ENCODE measurements at regions not wholly inside any gene's neighbourhood (a gene's known extent, or its start where the extent isn't known, plus 50 kb on each side); places are given as distances from the start of the nearest gene placed in this dataset.
A peak's percentile ranks its signal among the peaks of the same experiment; 100 is the strongest.

DNA sequence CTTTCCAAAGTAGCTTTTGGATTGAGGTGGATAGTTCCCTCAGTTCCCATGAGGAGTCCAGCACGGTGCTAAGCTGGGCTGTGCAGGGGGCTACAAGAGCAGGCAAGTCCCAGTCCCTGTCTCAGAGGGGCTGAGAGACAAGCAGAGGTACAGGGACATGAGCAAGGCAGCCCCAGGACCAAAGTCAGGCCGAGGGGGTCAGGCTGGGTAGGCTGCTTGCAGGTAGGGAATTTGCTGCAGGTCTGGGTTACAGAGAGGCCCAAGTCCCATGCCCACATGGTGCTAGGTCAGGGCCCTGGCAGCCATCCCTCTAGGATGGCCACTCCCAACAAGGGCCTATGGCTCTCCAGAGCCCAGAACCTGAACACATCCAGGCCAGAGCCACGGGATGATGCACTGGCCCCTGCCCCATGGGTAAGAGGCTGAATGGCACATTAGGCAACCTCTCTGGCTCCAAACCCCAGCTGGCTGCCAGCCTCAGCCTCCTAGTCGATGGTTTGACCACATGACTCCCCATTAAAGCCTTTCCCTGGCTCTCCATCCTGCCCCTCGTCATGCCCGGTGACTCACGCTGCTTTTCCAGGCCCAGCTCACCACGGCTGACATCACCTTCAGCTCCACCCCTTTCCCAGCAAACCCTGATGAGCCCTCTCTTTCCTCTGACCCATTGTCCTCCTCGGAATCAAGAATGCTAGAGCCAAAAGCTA, 83.7 kb downstream of the SDC1 start:
- Histone ChIP-seq H3K4me3 (ENCODE audit: low read depth in 2 of 2, low read length in 1 of 2) (no peak overlapping the region), H3K27ac (ENCODE audit: low read depth in 2 of 2, low read length in 1 of 2) (peak overlapping the region in 1 of 2 experiments; percentile 80; a peak in 2 of 4 replicates), H3K4me1 (ENCODE audit: control insufficient read depth in 1 of 2, insufficient read depth in 2 of 2, low read depth in 1 of 2, low read length in 1 of 2) (peaks cover 9 to 27% of the 10 kb centered on the region in 2 experiments; a peak in 2 of 4 replicates), H2AFZ (ENCODE audit: low read depth) (peak overlapping the region; percentile 66), H3F3A (replicated peaks; ENCODE audit: insufficient read depth) (no peaks in the 10 kb centered on the region), H3K27me3 (ENCODE audit: insufficient read depth) (no peaks in the 10 kb centered on the region), H3K36me3 (replicated peaks in 1 of 2; ENCODE audit: control insufficient read depth in 1 of 2, insufficient read depth in 2 of 2, low read length in 1 of 2) (no peaks in the 10 kb centered on the region), H3K79me2 (ENCODE audit: insufficient read depth) (no peaks in the 10 kb centered on the region), H3K9ac (peak overlapping the region; percentile 30; the same call in 1 of the 2 replicates), H4K20me1 (ENCODE audit: insufficient read depth) (no peaks in the 10 kb centered on the region), H3K9me3 (no peaks in the 10 kb centered on the region), H3K9me2 (no peaks in the 10 kb centered on the region), H3K4me2 (no peak overlapping the region)
- CTCF ChIA-PET, result interaction anchor here (0.7 to 15.0 kb wide), 7 partner anchors 8 to 194 kb away, joined by 3 to 215 read pairs (median 3); partner anchors contain the start of gene SDC1
- WGBS (ENCODE audit: low lambda C conversion rate), result 28% methylated on average over 9 of the region's 9 CpGs
- POLR2A ChIA-PET, result interaction anchor here (0.6 to 0.7 kb wide), 2 partner anchors 26 to 27 kb away, joined by 3 read pairs; no protein-coding TSS in a partner anchor
- DNase-seq, result no peak
- 0 out of 2 replicates have a peak, but pooled peaks have one; percentile 49 for TF ChIP-seq TAF1 (IDR thresholded peaks at IDR 0.05; ENCODE audit: borderline replicate concordance, low read depth, low read length)
- no peak for TF ChIP-seq REST (IDR thresholded peaks at IDR 0.05; ENCODE audit: low read depth, low read length)
- TF ChIP-seq YY1 (IDR thresholded peaks at IDR 0.05; ENCODE audit: low read depth), result no peak
- TF ChIP-seq MXI1 (IDR thresholded peaks at IDR 0.05; ENCODE audit: low read depth, low read length), result no peak
- TF ChIP-seq RAD21 (IDR thresholded peaks at IDR 0.05; ENCODE audit: low read length), result no peak
- peak; percentile 65; the same call in 1 of the 2 replicates for TF ChIP-seq POLR2AphosphoS5 (IDR thresholded peaks at IDR 0.05; ENCODE audit: low read depth, low read length)
- no peak for TF ChIP-seq GABPA (IDR thresholded peaks at IDR 0.05; ENCODE audit: low read depth)
- peak; percentile 76 for TF ChIP-seq NFIC (IDR thresholded peaks at IDR 0.05; ENCODE audit: borderline replicate concordance)
- TF ChIP-seq FOSL2 (IDR thresholded peaks at IDR 0.05; ENCODE audit: borderline replicate concordance, low read depth), result peak; percentile 96
- TF ChIP-seq USF1 (IDR thresholded peaks at IDR 0.05; ENCODE audit: borderline replicate concordance, low read depth), result peak; percentile 84
- no peak for TF ChIP-seq ELF1 (IDR thresholded peaks at IDR 0.05)
- TF ChIP-seq EP300 (IDR thresholded peaks at IDR 0.05; ENCODE audit: borderline replicate concordance in 1 of 2, low read depth in 1 of 2, low read length in 1 of 2), result no peak; a peak in 1 of 4 replicates
- TF ChIP-seq SMC3 (IDR thresholded peaks at IDR 0.05; ENCODE audit: low read depth, low read length), result no peak
- TF ChIP-seq ZBTB33 (IDR thresholded peaks at IDR 0.05; ENCODE audit: borderline replicate concordance, low read depth), result no peak
- TF ChIP-seq CTCF (IDR thresholded peaks at IDR 0.05), result no peak
- no peak for TF ChIP-seq MEF2A (IDR thresholded peaks at IDR 0.05; ENCODE audit: borderline replicate concordance, low read depth)
- no peak for TF ChIP-seq EZH2phosphoT487 (IDR thresholded peaks at IDR 0.05; ENCODE audit: borderline replicate concordance, low read depth)
- TF ChIP-seq NRF1 (IDR thresholded peaks at IDR 0.05; ENCODE audit: low read depth, low read length), result no peak
- TF ChIP-seq RXRA (IDR thresholded peaks at IDR 0.05; ENCODE audit: borderline replicate concordance, low read depth), result peak; percentile 28; the same call in 1 of the 2 replicates
- no peak for TF ChIP-seq RCOR1 (IDR thresholded peaks at IDR 0.05; ENCODE audit: low read length)
- TF ChIP-seq USF2 (IDR thresholded peaks at IDR 0.05; ENCODE audit: borderline replicate concordance, low read depth, low read length), result no peak
- TF ChIP-seq FOXJ3 (CRISPR knock-in tag; IDR thresholded peaks at IDR 0.05), result no peak
- no peak for TF ChIP-seq TEAD4 (IDR thresholded peaks at IDR 0.05; ENCODE audit: borderline replicate concordance, insufficient read depth)
- TF ChIP-seq TCF12 (IDR thresholded peaks at IDR 0.05), result peak; percentile 78

All from SK-N-SH (cell line).